ENCODE measurements at regions not wholly inside any gene's neighbourhood (a gene's known extent, or its start where the extent isn't known, plus 50 kb on each side); places are given as distances from the start of the nearest gene placed in this dataset.
A peak's percentile ranks its signal among the peaks of the same experiment; 100 is the strongest.
"Not testable (repeated sequence)": the region's sequence is repeated elsewhere in the genome, so short reads cannot be mapped to it uniquely, and the experiment has no call there.

DNA sequence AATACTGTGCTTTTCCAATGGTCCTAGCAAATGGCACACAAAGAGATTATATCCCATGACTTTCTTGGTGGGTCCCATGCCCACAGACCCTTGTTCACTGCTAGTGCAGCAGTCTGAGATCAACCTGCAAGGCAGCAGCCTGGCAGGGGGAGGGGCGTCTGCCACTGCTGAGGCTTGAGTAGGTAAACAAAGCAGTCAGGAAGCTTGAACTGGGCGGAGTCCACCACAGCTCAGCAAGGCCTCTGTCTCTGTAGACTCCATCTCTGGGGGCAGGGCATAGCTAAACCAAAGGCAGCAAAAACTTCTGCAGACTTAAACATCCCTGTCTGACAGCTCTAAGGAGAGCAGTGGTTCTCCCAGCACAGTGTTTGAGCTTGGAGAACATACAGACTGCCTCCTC, 82.9 kb downstream of the ZNF737 start:
- no peak for DNase-seq

DNA sequence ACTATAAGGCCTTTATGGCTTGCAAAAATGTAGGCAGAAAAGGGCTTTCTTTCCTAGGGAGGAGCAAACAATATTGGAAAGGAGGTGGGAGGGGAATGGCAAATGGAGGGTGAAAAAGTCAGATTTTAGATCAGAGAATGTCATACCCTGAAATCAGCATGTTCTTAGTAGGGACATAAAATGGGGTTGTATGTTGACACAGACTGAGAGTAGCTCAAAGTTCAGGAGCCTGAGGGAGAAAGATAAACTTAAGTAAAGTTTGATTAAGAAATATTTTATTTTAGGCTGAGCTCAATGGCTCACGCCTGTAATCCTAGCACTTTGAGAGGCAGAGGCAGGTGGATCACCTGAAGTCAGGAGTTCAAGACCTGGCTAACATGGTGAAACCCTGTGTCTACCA, 83.8 kb downstream of the ZNF737 start:
- DNase-seq, result no peak

DNA sequence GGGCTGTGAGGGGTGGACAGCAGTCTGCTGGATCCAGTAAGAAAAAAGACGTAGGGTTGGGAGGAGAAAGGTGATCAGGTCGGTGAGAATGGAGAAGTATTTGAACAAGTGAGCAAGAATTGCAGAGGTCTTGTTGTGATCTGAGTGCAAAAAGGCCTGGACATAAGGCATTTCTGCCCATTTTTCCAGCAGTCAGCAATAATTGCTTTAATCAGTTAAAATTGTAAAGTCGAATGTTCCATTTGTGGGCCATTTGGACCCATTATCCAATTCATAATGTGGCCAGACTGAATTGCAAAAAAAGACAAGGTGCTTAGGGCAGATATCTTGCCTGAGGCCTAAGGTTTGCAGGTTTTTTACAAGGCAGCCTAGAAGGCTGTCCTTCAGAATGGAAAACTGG, 86.1 kb downstream of the ZNF737 start:
- no peak for DNase-seq

DNA sequence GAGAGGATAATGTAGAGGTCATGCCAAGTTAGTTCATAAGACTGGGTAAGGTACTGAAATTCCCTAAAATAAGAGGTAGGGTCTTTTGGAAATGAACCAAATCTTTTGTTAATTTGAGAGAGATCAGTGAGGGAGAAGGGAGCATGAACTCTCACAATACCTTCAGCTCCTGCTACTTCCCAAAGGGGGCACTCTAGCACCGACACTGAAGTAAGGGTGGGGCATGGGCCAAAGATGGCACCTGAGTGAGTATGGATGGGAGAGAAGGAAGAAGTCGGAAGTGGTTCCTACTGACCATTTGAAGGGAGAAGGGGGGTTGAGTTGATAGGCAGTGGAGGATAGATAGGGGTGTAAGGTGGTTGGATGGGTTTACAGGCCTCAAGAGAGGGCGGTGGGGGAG, 86.6 kb downstream of the ZNF737 start:
- DNase-seq, result no peak

DNA sequence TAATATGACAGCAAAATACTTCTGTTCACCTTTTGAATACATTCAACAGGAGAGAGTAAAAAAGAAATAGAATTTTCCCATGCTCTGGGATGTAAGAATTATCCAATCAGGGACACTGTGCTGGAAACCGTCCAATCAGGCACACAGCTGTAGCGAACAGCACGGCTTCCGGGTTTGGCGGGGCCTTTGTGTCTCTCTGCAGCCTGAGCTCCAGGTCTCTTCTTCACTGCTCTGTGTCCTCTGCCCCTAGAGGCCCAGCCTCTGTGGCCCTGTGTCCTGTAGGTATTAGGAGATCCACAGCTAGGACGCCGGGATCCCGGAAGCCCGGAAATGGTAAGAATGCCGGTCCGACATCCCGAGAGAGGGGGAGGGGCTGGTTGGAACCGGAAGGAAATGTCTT, 92.7 kb downstream of the ZNF737 start:
- DNase-seq, result no peak

DNA sequence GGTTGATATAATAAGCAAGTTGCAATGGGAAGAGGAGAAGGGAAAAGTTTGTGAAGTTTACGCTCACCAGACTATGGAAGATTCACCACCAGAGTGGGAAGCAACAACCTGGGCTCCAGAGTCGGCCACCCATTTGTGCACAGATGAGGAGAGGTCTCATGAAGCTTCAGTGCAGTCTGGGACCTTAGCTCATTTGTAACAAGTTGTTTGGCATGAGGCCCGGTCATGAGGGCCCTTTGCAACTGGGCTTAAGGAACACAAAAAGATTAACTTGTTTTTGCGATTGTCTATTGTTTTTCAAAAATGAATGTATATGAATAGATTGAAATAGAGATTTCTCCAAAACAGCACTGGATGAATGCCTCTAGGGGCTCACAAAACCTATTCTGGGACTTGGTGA, 94.2 kb downstream of the ZNF737 start:
- no peak for DNase-seq

DNA sequence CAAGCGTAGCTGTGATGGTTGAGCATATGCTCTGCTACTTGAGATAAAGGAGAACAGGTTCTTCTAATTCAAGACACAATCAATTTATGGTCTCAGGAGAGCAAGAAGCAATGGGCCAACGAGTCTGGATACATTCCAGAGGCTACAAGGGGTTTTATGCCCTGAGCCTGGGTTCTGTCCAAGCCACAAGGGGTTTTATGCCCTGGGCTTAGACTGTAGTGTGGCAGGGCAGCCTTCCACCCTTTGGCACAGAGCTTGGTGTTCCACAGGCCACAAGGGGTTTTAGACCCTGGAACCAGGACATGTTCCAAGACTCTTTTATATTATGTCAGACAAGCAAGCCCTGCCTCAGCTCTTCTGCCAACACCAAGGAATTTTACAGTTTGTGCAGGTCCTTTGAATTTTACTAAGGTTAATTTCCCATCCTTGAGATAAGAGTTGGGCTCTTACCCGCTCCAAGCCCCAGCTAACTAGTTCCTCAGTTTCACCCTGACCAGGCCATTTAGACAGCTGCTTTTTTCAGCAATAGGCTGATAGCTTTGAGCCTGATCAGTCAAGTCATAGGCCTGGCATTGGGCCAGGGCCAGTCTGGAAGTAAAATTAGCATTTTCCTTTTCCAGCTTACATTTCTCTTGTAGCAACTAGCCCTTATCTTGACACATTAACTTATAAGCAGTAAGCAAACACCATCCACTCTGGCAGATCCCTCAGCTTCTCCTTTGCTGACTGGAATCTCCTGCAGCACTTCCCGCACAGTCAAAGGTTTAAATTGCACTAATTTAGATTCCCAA, 95.0 kb downstream of the ZNF737 start:
- DNase-seq, result peak in 1 of 51 donors; percentile 11

DNA sequence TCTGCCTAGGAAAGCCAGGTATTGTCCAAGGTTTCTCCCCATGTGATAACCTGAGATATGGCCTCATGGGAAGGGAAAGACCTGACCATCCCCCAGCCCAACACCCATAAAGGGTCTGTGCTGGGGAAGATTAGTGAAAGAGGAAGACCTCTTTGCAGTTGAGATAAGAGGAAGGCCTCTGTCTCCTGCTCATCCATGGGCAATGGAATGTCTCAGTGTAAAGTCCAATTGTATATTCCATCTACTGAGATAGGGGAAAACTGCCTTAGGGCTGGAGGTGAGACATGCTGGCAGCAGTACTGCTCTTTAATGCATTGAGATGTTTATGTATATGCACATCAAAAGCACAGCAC, 99.0 kb downstream of the ZNF737 start:
- not testable (repeated sequence) for DNase-seq

DNA sequence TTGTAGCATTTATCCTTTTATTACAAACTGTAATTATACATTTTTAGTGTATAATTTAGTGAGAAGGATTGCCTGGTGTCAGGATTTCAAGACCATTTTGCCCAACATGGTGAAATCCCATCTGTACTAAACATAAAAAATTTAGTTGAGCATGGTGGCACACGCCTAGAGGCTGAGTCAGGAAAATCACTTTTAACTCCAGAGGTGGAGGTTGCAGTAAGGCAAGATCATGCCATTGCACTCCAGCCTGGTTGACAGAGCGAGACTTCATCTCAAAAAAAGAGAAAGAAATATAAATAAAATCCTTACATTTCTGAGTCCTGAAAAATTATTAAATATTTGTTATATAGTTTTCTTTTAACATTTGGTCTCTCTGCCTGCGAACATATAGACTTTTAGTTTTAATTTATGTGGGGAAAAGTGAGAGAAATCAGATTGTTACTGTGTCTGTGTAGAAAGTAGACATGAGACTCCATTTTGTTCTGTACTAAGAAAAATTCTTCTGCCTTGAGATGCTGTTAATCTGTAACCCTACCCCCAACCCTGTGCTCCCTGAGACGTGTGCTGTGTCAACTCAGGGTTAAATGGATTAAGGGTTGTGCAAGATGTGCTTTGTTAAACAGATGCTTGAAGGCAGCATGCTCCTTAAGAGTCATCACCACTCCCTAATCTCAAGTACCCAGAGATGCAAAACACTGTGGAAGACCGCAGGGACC, 99.5 kb downstream of the ZNF737 start:
- not testable (repeated sequence) for DNase-seq

DNA sequence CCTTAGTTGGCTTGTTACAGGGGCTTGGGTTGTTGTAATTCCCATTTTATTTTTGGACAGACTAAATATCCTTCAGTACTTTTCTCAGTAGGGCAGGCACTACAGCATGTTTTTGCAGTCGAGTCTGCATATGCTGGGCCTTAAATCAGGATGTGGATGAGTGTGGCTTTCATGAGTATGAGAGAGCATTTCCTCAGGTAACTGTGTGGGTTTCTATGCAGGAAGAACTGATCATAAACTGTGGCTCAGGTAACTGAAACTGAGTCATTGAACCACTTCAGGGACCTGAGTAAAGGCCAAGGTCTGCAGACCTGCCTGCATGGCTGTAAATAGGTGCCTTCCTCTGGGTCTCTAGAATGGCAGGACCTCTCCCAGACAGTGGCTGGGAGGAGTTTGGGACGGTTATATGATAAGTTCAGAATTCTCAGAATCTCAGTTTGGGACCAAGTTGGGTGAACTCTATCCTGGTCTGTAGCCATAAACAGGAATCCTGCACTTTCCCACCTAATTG, 112.1 kb downstream of the ZNF737 start:
- DNase-seq, result no peak

DNA sequence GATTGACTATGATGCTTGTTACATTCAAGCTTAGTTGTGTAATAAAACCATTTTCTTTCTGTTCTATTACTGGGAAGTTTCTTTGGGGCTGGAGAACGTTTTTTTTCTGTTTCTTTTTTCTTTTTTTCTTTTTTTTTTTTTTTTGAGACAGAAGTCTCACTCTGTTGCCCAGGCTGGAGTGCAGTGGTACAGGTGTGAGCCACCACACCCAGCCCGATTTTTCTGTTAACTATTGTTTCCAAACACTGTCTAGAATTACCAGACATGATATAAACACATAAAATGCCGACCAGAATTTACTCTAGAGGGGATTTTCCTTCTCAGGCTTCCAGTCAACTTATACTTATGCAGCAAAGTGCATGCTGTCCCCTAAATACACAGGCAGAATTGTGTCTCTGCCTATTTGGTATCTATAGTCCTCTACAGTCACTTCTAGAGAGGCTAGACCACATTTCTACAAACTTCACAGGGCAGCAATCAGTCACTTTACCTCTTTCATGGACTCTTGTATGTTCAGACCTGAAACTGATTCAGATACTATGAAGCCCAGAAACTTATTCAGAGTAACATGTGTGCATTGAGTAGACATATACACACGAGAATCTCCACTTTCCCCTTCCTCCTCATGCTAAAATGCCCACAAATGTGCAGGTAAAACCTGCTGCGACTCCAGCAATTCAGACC, 121.2 kb downstream of the ZNF737 start:
- DNase-seq, result no peak

DNA sequence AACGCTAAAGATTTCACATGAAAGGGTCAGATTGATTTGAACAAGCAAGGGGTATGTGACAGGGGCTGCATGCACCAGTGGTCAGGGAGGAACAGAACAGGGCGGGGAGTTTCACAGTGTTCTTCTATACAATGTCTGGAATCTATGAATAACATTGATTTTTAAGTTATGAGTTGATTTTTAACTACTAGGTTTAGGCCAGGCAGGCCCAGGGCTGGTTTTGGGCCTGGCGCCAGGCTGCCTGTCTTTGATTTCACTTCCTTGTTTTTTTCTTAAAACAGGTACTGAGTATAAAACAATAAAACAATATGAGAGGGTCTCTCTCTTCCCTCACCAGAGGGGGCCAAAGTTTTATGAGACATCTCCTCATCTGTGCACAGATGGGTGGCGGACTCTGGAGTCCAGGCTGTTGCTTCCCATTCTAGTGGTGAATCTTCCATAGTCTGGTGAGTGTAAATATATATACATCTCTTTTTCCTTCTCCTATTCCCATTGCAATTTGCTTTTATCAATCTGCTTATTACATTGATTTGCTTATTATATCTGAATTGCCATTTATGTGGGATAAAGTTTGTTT, 133.2 kb downstream of the ZNF737 start:
- DNase-seq, result not testable (repeated sequence)

DNA sequence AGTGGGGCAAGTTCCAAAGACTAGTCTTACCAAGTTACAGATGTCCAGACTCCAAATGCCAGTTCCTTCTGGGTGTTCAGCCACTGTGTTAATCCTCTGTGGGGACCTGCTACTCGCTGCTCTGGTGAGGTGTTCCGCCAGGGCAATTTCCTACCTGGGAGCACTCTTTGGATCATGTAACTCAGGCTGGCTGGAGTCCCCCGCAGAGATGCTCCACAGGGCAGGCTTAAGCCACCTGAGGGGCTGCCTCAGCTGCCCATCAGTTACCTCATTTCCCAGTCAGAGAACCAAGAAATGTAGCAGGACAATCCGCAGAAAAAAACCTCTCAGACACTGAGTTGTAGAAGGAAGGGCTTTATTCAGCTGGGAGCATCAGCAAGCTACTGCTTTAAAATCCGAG, 133.8 kb downstream of the ZNF737 start:
- DNase-seq, result no peak

DNA sequence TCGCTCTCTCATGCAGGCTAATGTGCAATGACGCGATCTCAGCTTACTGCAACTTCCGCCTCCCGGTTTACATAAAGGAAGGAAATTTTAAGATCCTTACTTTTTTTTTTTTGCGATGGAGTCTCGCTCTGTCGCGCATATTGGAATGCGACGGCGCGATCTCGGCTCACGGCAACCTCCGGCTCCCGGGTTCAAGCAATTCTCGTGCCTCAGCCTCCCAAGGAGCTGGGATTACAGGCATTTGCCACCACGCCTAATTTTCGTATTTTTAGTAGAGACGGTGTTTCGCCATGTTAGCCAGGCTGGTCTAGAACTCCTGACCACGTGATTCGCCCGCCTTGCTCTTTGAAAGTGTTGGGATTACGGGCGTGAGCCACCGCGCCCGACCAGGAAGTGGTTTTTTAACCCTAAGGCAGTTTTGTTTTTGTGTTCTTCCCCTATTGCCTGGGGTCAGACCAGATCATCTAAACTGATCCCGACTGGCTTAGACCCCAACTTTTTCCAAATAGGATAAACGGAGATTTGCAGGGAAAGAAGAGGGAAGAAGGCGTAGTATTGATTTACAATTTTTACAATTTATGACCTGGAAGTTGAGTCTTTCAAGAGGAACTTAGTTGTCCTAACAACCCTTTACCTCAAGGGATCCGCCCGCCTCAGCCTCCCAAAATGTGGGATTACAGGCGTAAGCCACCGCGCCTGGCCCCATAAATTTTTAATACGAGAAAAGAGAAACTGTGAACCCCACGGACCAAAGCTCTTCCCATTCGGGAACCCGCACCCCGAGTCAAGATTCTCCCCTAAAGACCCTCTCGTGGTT, 142.0 kb downstream of the ZNF737 start:
- DNase-seq, result peak in 33 of 51 donors; percentile 3 to 65 (median 18)

DNA sequence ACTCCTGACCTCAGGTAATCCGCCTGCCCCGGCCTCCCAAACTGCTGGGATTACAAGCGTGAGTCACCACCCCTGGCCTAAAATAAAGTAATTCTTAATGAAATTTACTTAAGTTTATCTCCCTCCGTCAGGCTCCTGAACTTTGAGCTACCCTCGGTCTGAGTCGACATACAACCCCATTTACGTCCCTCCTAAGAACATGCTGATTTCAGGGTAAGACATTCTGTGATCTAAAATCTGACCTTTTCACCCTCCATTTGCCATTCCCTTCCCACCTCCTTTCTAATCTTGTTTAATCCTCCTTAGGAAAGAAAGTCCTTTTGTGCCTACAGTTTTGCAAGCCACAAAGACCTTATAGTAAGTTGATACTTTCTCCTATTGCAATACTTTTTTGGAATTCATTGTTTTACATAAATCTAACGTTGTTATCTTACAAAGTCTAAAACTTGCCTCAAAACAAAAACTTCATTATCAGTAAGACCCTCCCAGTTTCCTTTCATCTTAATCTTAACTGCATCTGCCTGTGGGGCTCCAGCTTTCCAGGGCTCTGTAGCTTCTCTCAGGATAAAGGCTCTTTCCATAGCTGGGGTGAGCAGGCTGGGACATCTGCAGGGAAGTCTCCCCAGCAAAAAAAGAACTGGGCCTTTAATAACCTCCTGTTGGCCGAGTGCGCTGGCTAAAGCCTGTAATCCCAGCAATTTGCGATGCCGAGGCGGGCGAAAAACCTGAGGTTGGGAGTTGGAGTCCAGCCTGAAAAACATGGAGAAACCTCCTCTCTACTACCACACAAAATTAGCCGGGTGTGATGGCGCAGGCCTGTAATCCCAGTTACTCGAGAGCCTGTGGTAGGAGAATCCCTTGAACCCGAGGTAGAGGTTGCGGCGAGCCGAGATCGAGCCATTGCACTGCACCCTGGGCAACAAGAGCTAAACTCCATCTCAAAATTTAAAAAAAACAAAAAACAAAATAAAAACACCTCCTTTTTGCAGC, 143.1 kb downstream of the ZNF737 start:
- DNase-seq, result peak in 18 of 51 donors; percentile 1 to 35 (median 5)

DNA sequence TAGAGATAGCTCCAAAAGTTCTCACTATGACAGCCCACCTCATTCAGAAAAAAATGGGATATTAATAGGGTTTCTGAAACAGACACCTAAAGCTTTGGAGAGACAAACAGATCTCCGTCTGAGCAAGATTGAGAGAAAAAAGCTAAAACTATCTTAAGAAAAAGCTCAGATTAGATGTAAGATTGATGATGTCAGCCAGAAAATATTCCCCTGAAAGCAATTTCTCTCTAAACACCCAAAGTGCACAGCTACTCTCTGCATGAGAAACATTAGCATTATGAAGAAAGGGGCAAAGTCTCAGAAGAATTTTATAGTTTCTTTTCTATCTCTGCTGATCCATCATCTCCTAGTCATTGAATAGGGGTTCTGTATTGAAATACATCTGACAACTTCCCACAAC, 148.9 kb downstream of the ZNF737 start:
- no peak for DNase-seq

DNA sequence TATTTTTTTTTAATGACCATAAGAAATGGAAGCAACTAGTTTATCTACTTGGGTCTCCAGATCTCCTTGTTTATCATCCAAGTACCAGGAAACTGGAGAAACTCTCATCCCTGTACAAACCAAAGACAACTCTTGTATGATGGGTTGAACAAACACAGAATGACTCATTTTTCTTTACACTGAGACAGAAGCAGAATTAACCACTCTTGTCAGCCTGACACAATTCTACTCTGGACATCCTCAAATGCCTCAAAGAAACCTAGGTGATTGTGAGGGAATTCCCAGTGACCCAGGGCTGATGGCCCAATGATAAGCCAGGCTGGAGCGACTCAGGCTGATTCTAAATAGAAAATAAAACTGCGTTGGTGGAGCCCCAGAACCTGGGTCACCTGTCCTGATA, 151.5 kb downstream of the ZNF737 start:
- no peak for DNase-seq

DNA sequence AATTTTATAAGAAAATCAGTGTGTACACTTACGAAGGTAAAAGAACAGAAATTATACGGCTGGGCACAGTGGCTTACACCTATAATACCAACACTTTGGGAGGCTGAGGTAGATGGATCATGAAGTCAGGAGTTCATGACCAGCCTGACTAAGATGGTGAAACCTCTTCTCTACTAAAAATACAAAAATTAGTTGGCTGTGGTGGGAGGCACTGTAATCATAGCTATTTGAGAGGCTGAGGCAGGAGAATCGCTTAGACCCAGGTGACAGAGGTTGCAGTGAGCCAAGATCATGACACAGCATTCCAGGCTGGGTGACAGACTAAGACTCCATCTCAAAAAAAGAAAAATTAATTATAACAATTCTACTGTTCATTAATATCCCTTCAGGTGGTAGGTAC, 151.9 kb downstream of the ZNF737 start:
- no peak for DNase-seq

DNA sequence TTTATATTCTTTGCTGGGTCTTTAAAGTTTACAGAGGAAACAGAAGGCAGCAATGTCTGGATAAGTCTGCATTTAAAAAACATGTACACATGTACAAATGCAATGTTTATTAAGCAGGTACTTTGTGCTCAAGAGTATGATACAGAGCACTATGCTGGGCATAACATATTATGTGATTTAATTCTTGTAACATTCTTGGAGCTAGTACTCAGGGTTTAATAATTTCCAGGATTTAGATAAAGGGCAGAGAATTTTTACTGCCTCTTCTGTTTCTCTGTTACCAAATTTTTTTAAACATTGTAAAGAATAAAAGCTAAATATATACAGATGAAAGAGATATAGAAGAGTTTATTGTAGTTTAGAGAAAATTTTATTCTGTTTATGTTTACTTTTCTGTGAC, 152.7 kb downstream of the ZNF737 start:
- DNase-seq, result no peak

DNA sequence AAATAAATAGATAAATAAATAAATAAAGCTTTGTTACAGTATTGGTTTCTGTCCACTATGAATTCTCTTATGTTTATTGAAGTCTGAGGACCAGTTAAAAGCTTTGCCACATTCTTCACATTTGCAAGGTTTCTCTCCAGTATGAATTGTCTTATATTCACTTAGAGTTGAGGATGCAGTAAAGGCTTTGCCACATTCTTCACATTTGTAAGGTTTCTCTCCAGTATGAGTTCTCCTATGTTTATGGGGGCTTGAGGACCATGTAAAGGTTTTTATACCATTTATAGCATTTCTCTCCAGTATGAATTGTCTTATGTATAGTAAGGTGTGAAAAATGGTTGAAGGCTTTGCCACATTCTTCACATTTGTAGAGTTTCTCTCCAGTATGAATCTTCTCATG, 168.3 kb downstream of the ZNF737 start:
- DNase-seq, result no peak
